Skin epidermis (tissue), 12 donors: ENCODE measurements at regions not wholly inside any gene's neighbourhood (a gene's known extent, or its start where the extent isn't known, plus 50 kb on each side); places are given as distances from the start of the nearest gene placed in this dataset.

ENCODE experiments used
- H3K27ac ChIP-seq, 21 experiments: fragments of 200-600 bp; sonication (generic) in 11 of 21; one replicate each; pipeline ENCODE4 v1.5.0; 2020; ENCODE audit warnings: mild to moderate bottlenecking in 3 of 21, inconsistent platforms in 2 of 21, moderate library complexity in 2 of 21
- H3K4me3 ChIP-seq, 7 experiments: fragments of 200-600 bp; sonication (generic) in 2 of 7; one replicate each; pipeline ENCODE4 v1.5.0; 2020; ENCODE audit warnings: inconsistent platforms in 2 of 7, mild to moderate bottlenecking in 2 of 7, moderate library complexity in 1 of 7

GRCh38 chr3:110542552-110543150 is 529.0 kb upstream of the NECTIN3 start:
- no peak overlapping the region for H3K4me3 ChIP-seq
- no peak overlapping the region for H3K27ac ChIP-seq

- no peak overlapping the region for H3K27ac ChIP-seq
Measured at GRCh38 chr3:110544730-110545129, 526.9 kb upstream of the NECTIN3 start.

GRCh38 chr3:110550511-110550910 is 521.1 kb upstream of the NECTIN3 start:
- Histone ChIP-seq H3K27ac (no peak overlapping the region), H3K4me3 (no peak overlapping the region)

More at GRCh38 chr3:110544730-110545129, 526.9 kb upstream of the NECTIN3 start:
- H3K4me3 ChIP-seq: no peak overlapping the region

- no peak overlapping the region for H3K4me3 ChIP-seq
- H3K27ac ChIP-seq: no peak overlapping the region
Measured at GRCh38 chr3:110562621-110563020, 509.0 kb upstream of the NECTIN3 start.

- no peak overlapping the region for H3K4me3 ChIP-seq
- H3K27ac ChIP-seq: no peak overlapping the region
Measured at GRCh38 chr3:110564674-110565073, 506.9 kb upstream of the NECTIN3 start.

GRCh38 chr3:110567029-110567428 is 504.6 kb upstream of the NECTIN3 start:
- H3K4me3 ChIP-seq: no peak overlapping the region
- no peak overlapping the region for H3K27ac ChIP-seq

GRCh38 chr3:110568246-110568645 is 503.4 kb upstream of the NECTIN3 start:
- no peak overlapping the region for H3K27ac ChIP-seq
- H3K4me3 ChIP-seq: no peak overlapping the region

- Histone ChIP-seq H3K4me3 (no peak overlapping the region), H3K27ac (no peak overlapping the region)
Measured at GRCh38 chr3:110569073-110569472, 502.5 kb upstream of the NECTIN3 start.

- Histone ChIP-seq H3K4me3 (no peak overlapping the region), H3K27ac (no peak overlapping the region)
Measured at GRCh38 chr3:110575702-110576101, 495.9 kb upstream of the NECTIN3 start.

- Histone ChIP-seq H3K4me3 (no peak overlapping the region), H3K27ac (no peak overlapping the region)
Measured at GRCh38 chr3:110576960-110577359, 494.7 kb upstream of the NECTIN3 start.

GRCh38 chr3:110577854-110578253 is 493.8 kb upstream of the NECTIN3 start:
- Histone ChIP-seq H3K27ac (peak overlapping the region in 3 of 21 experiments; percentile 28 to 39 (median 29)), H3K4me3 (no peak overlapping the region)

- Histone ChIP-seq H3K27ac (no peak overlapping the region), H3K4me3 (no peak overlapping the region)
Measured at GRCh38 chr3:110579840-110580550, 491.6 kb upstream of the NECTIN3 start.

GRCh38 chr3:110583373-110583935 is 488.2 kb upstream of the NECTIN3 start:
- H3K27ac ChIP-seq: no peak overlapping the region
- H3K4me3 ChIP-seq: no peak overlapping the region

GRCh38 chr3:110588906-110589305 is 482.7 kb upstream of the NECTIN3 start:
- Histone ChIP-seq H3K27ac (no peak overlapping the region), H3K4me3 (no peak overlapping the region)

- H3K4me3 ChIP-seq: no peak overlapping the region
- H3K27ac ChIP-seq: no peak overlapping the region
Measured at GRCh38 chr3:110589341-110589740, 482.3 kb upstream of the NECTIN3 start.

GRCh38 chr3:110593749-110594148 is 477.9 kb upstream of the NECTIN3 start:
- Histone ChIP-seq H3K4me3 (no peak overlapping the region), H3K27ac (no peak overlapping the region)

GRCh38 chr3:110598847-110599490 is 472.6 kb upstream of the NECTIN3 start:
- no peak overlapping the region for H3K4me3 ChIP-seq
- no peak overlapping the region for H3K27ac ChIP-seq

- no peak overlapping the region for H3K4me3 ChIP-seq
- no peak overlapping the region for H3K27ac ChIP-seq
Measured at GRCh38 chr3:110608566-110608965, 463.1 kb upstream of the NECTIN3 start.

GRCh38 chr3:110612045-110612444 is 459.6 kb upstream of the NECTIN3 start:
- H3K27ac ChIP-seq: no peak overlapping the region
- no peak overlapping the region for H3K4me3 ChIP-seq

- no peak overlapping the region for H3K27ac ChIP-seq
Measured at GRCh38 chr3:110614186-110614585, 457.4 kb upstream of the NECTIN3 start.

GRCh38 chr3:110615454-110615853 is 456.2 kb upstream of the NECTIN3 start:
- no peak overlapping the region for H3K4me3 ChIP-seq
- H3K27ac ChIP-seq: no peak overlapping the region

More at GRCh38 chr3:110614186-110614585, 457.4 kb upstream of the NECTIN3 start:
- H3K4me3 ChIP-seq: no peak overlapping the region
